Keratinocyte (primary cell): ENCODE measurements at regions not wholly inside any gene's neighbourhood (a gene's known extent, or its start where the extent isn't known, plus 50 kb on each side); places are given as distances from the start of the nearest gene placed in this dataset.

ENCODE experiments used
- CTCF ChIP-seq, 3 experiments: IDR thresholded peaks in 1 of 3; conservative IDR thresholded peaks in 1 of 3; optimal IDR thresholded peaks in 1 of 3; 2 replicates in 2 of 3; 3 replicates in 1 of 3; pipeline versions ENCODE3 to v1.5.1; 2011; ENCODE audit warnings: low read length in 3 of 3, mild to moderate bottlenecking in 3 of 3, moderate library complexity in 2 of 3, control low read depth in 1 of 3, inconsistent platforms in 1 of 3; ENCODE audit not compliant: insufficient read depth in 2 of 3; ENCODE audit errors: extremely low read depth in 1 of 3
- EZH2 ChIP-seq: IDR thresholded peaks from one replicate; pipeline ENCODE4 v1.6.1; 2012; ENCODE audit warnings: inconsistent platforms, mild to moderate bottlenecking, low read length, moderate library complexity

- TF ChIP-seq CTCF (optimal IDR thresholded peaks at IDR 0.05 in 1 of 3, IDR thresholded peaks at IDR 0.05 in 1 of 3, conservative IDR thresholded peaks at IDR 0.05 in 1 of 3; ENCODE audit: extremely low read depth in 1 of 3, insufficient read depth in 2 of 3, low read length in 3 of 3) (no peak), EZH2 (no peak)
These were observed 175.1 kb upstream of the PDE10A start for GRCh38 chr6:165837948-165838745.
